IMR-90 (cell line): ENCODE measurements at regions not wholly inside any gene's neighbourhood (a gene's known extent, or its start where the extent isn't known, plus 50 kb on each side); places are given as distances from the start of the nearest gene placed in this dataset.

Source experiments
- ATAC-seq: fragments of 200-7000 bp; cut with Tn5 transposase; 2 replicates; pipeline ENCODE4 v1.9.1; 2020; ENCODE audit warnings: low read depth, mild to moderate bottlenecking, moderate library complexity
- BruUV-seq: library from RNA; stranded (reverse); fragments of 400-500 nt; replicated peaks from 2 replicates; lab custom pipeline; 2021; lab: Mats Ljungman, UMichigan
- CTCF ChIA-PET: fragments of 300-600 bp; formaldehyde crosslinking; extraction: SDS; loops from one replicate; lab custom pipeline; 2021; ENCODE audit warnings: antibody characterized with exemption; lab: Yijun Ruan, JAX
- POLR2A ChIA-PET: fragments of 300-600 bp; sonication (Branson Sonifier 250); formaldehyde crosslinking; loops from one replicate; lab custom pipeline; 2022; ENCODE audit warnings: antibody characterized with exemption; ENCODE audit not compliant: unreplicated experiment; lab: Charles Lee
- DNase-seq: peaks from one replicate; pipeline ENCODE4 v3.0.0; 2013
- H2AFZ ChIP-seq: replicated peaks from 2 replicates; pipeline ENCODE3; 2013; ENCODE audit warnings: low read length, mild to moderate bottlenecking; ENCODE audit not compliant: poor library complexity
- H2AK5ac ChIP-seq: 2 replicates; pipeline ENCODE4 v1.6.1; 2013; ENCODE audit warnings: low read depth, low read length, inconsistent platforms
- H2AK9ac ChIP-seq: replicated peaks from 2 replicates; pipeline ENCODE3; 2013; ENCODE audit warnings: mild to moderate bottlenecking, low read depth, low read length, moderate library complexity; ENCODE audit not compliant: poor library complexity
- H2BK120ac ChIP-seq: 2 replicates; pipeline ENCODE4 v1.6.1; 2013; ENCODE audit warnings: low read depth, low read length, inconsistent platforms
- H2BK15ac ChIP-seq: 3 replicates; pipeline ENCODE4 v1.6.1; 2013; ENCODE audit warnings: low read depth, low read length, inconsistent platforms
- H2BK20ac ChIP-seq: 2 replicates; pipeline ENCODE4 v1.6.1; 2013; ENCODE audit warnings: low read depth, mild to moderate bottlenecking, inconsistent platforms, low read length, moderate library complexity
- H2BK5ac ChIP-seq: 2 replicates; pipeline ENCODE4 v1.6.1; 2013; ENCODE audit warnings: mild to moderate bottlenecking, low read depth, low read length, inconsistent platforms; ENCODE audit not compliant: poor library complexity, severe bottlenecking
- H3K14ac ChIP-seq: replicated peaks from 2 replicates; pipeline ENCODE4 v1.6.1; 2013; ENCODE audit warnings: low read depth, low read length, inconsistent platforms
- H3K18ac ChIP-seq: 2 replicates; pipeline ENCODE4 v1.6.1; 2013; ENCODE audit warnings: low read depth, low read length, control low read depth
- H3K23ac ChIP-seq: 2 replicates; pipeline ENCODE4 v1.6.1; 2013; ENCODE audit warnings: low read depth, low read length, inconsistent platforms
- H3K27ac ChIP-seq: 2 replicates; pipeline ENCODE4 v1.5.1; 2013; ENCODE audit warnings: mild to moderate bottlenecking, control low read depth, low read length; ENCODE audit not compliant: insufficient read depth
- H3K27me3 ChIP-seq: 2 replicates; pipeline ENCODE4 v1.6.1; 2013; ENCODE audit warnings: low read length; ENCODE audit not compliant: control insufficient read depth, insufficient read depth
- H3K36me3 ChIP-seq: 2 replicates; pipeline ENCODE4 v1.6.1; 2013; ENCODE audit warnings: low read length, mixed read lengths; ENCODE audit not compliant: control insufficient read depth, insufficient read depth
- H3K4ac ChIP-seq: 2 replicates; pipeline ENCODE4 v1.6.1; 2013; ENCODE audit warnings: low read depth, low read length, inconsistent platforms
- H3K4me1 ChIP-seq: 2 replicates; pipeline ENCODE4 v1.6.1; 2013; ENCODE audit warnings: low read length, mixed read lengths; ENCODE audit not compliant: control insufficient read depth, insufficient read depth
- H3K4me2 ChIP-seq: 2 replicates; pipeline ENCODE4 v1.6.1; 2013; ENCODE audit warnings: low read depth, mild to moderate bottlenecking, control low read depth, low read length, moderate library complexity
- H3K4me3 ChIP-seq: 2 replicates; pipeline ENCODE4 v1.5.1; 2013; ENCODE audit warnings: low read depth, mild to moderate bottlenecking, control low read depth, low read length, moderate library complexity; ENCODE audit not compliant: insufficient read depth
- H3K56ac ChIP-seq: 2 replicates; pipeline ENCODE4 v1.6.1; 2013; ENCODE audit warnings: low read length, inconsistent platforms; ENCODE audit not compliant: insufficient read depth; ENCODE audit errors: extremely low read depth
- H3K79me1 ChIP-seq, 2 experiments: 2 replicates each; pipeline ENCODE4 v1.6.1; 2013; ENCODE audit warnings: low read length in 2 of 2, inconsistent platforms in 1 of 2, low read depth in 1 of 2
- H3K9ac ChIP-seq: 2 replicates; pipeline ENCODE4 v1.6.1; 2013; ENCODE audit warnings: low read depth, low read length, control low read depth
- H3K9me1 ChIP-seq: 2 replicates; pipeline ENCODE4 v1.6.1; 2013; ENCODE audit warnings: low read length, inconsistent platforms; ENCODE audit not compliant: insufficient read depth
- H3K9me3 ChIP-seq: 2 replicates; pipeline ENCODE4 v1.6.1; 2013; ENCODE audit warnings: low read length; ENCODE audit not compliant: control insufficient read depth, insufficient read depth
- H4K20me1 ChIP-seq: 2 replicates; pipeline ENCODE4 v1.6.1; 2013; ENCODE audit warnings: low read length, inconsistent platforms; ENCODE audit not compliant: insufficient read depth
- H4K5ac ChIP-seq: 2 replicates; pipeline ENCODE4 v1.6.1; 2013; ENCODE audit warnings: mild to moderate bottlenecking, low read depth, low read length, control low read depth
- H4K8ac ChIP-seq, 2 experiments: 2 replicates each; pipeline ENCODE4 v1.6.1; 2013; ENCODE audit warnings: low read depth in 2 of 2, low read length in 2 of 2, control low read depth in 1 of 2, inconsistent platforms in 1 of 2
- H4K91ac ChIP-seq: 2 replicates; pipeline ENCODE4 v1.6.1; 2013; ENCODE audit warnings: low read depth, low read length, inconsistent platforms; ENCODE audit not compliant: insufficient read depth
- BHLHE40 ChIP-seq: fragments of 150-350 bp; IDR thresholded peaks from 2 replicates; pipeline ENCODE4 v1.6.1; 2016; ENCODE audit warnings: mild to moderate bottlenecking, low read depth, low read length
- CEBPB ChIP-seq: IDR thresholded peaks from 2 replicates; pipeline ENCODE4 v1.6.1; 2012; ENCODE audit warnings: low read depth, low read length, improper control_type of control experiment
- CHD1 ChIP-seq: IDR thresholded peaks from 2 replicates; pipeline ENCODE4 v1.6.1; 2012; ENCODE audit warnings: low read depth, low read length, improper control_type of control experiment
- CTCF ChIP-seq: conservative IDR thresholded peaks from 2 replicates; pipeline ENCODE4 v1.5.1; 2012; ENCODE audit warnings: mild to moderate bottlenecking, low read depth, low read length, improper control_type of control experiment
- FOS ChIP-seq: fragments of 150-350 bp; IDR thresholded peaks from 2 replicates; pipeline ENCODE4 v1.6.1; 2016; ENCODE audit warnings: low read depth, low read length
- MAFK ChIP-seq: IDR thresholded peaks from 2 replicates; pipeline ENCODE4 v1.6.1; 2012; ENCODE audit warnings: low read depth, low read length, improper control_type of control experiment
- MAZ ChIP-seq: IDR thresholded peaks from 2 replicates; pipeline ENCODE4 v1.6.1; 2012; ENCODE audit warnings: low read depth, mild to moderate bottlenecking, low read length, improper control_type of control experiment, moderate library complexity, borderline replicate concordance
- MXI1 ChIP-seq: IDR thresholded peaks from 2 replicates; pipeline ENCODE4 v1.6.1; 2012; ENCODE audit warnings: low read depth, mild to moderate bottlenecking, low read length, moderate library complexity, borderline replicate concordance
- NFE2L2 ChIP-seq: fragments of 150-350 bp; IDR thresholded peaks from 2 replicates; pipeline ENCODE4 v1.6.1; 2016; ENCODE audit warnings: low read depth, mild to moderate bottlenecking, low read length
- RAD21 ChIP-seq: IDR thresholded peaks from 2 replicates; pipeline ENCODE4 v1.6.1; 2012; ENCODE audit warnings: low read length, improper control_type of control experiment
- RCOR1 ChIP-seq: IDR thresholded peaks from 2 replicates; pipeline ENCODE4 v1.6.1; 2012; ENCODE audit warnings: mild to moderate bottlenecking, low read length, improper control_type of control experiment; ENCODE audit not compliant: insufficient replicate concordance
- SMC3 ChIP-seq: fragments of 150-350 bp; IDR thresholded peaks from 2 replicates; pipeline ENCODE4 v1.6.1; 2016; ENCODE audit warnings: low read depth, mild to moderate bottlenecking, antibody characterized with exemption, low read length, moderate library complexity
- USF2 ChIP-seq: fragments of 150-350 bp; IDR thresholded peaks from 2 replicates; pipeline ENCODE4 v1.6.1; 2017; ENCODE audit warnings: mild to moderate bottlenecking, antibody characterized with exemption, low read length, low read depth
- WGBS, 2 experiments: methylation state at CpG; one replicate each; pipeline versions ENCODE4 v1.1.5 to v1.1.7; 2013; ENCODE audit warnings: missing lambda C conversion rate in 2 of 2; ENCODE audit not compliant: insufficient read length in 1 of 2; ENCODE audit errors: extremely low coverage in 2 of 2; 5-methylcytosine and 5-hydroxymethylcytosine counted together
- dilution Hi-C: fragments of 300-500 bp; cut with HindIII; formaldehyde crosslinking; loops from one replicate; pipeline ENCODE4 v1.14.3; 2018; ENCODE audit warnings: low sequenced_read_pairs; ENCODE audit not compliant: unreplicated experiment
- in situ Hi-C: fragments of 300-500 bp; cut with MboI; formaldehyde crosslinking; loops from 3 replicates; pipeline ENCODE4 v1.14.3; 2019; ENCODE audit warnings: low sequenced_read_pairs, inconsistent platforms, mixed read lengths
- intact Hi-C: fragments of 100-400 bp; cut with micrococcal nuclease; formaldehyde crosslinking; loops from 2 replicates; pipeline ENCODE4 v1.10.0; 2022

- Histone ChIP-seq H2AFZ (peak overlapping the region; percentile 36), H3K4me3 (no peak overlapping the region), H4K20me1 (no peaks in the 10 kb centered on the region), H3K79me1 (peaks cover 0 to 3% of the 10 kb centered on the region in 2 experiments; a peak in 1 of 4 replicates), H2BK120ac (peak overlapping the region; percentile 22; the same call in 1 of the 2 replicates), H3K9ac (no peak overlapping the region), H4K5ac (no peak overlapping the region), H4K8ac (no peak overlapping the region), H4K91ac (peak overlapping the region; percentile 23; the same call in 1 of the 2 replicates), H3K4me2 (no peak overlapping the region), H2AK9ac (no peak overlapping the region), H3K9me3 (no peaks in the 10 kb centered on the region), H3K27ac (no peak overlapping the region), H3K23ac (no peak overlapping the region), H3K36me3 (no peaks in the 10 kb centered on the region), H2BK15ac (peak overlapping the region; percentile 63; the same call in 2 of the 3 replicates), H2BK20ac (no peak overlapping the region), H2BK5ac (no peak overlapping the region), H2AK5ac (peak overlapping the region; percentile 52), H3K4me1 (peaks cover 2% of the 10 kb centered on the region; the same call in 1 of the 2 replicates), H3K56ac (no peak overlapping the region), H3K14ac (peak overlapping the region; percentile 48; the same call in 1 of the 2 replicates), H3K27me3 (no peaks in the 10 kb centered on the region), H3K9me1 (peaks cover 3% of the 10 kb centered on the region; the same call in 1 of the 2 replicates), H3K18ac (peak overlapping the region; percentile 51; the same call in 1 of the 2 replicates), H3K4ac (peak overlapping the region; percentile 17; the same call in 1 of the 2 replicates)
- dilution Hi-C loops, result no loop called here
- TF ChIP-seq CEBPB, result no peak
- no peak for TF ChIP-seq MAZ
- no peak for TF ChIP-seq RCOR1
- TF ChIP-seq RAD21, result no peak
- no peak for TF ChIP-seq SMC3
- no peak for TF ChIP-seq USF2
- TF ChIP-seq FOS, result no peak
- TF ChIP-seq BHLHE40, result no peak
- TF ChIP-seq CTCF, result no peak
- TF ChIP-seq NFE2L2, result no peak
- no peak for TF ChIP-seq CHD1
- no peak for TF ChIP-seq MXI1
- no peak for TF ChIP-seq MAFK
- no peak for ATAC-seq
- no TSS peak for BruUV-seq
- WGBS, 2 experiments, result 100% methylated on average over 1 of the region's 1 CpG; no CpG with 5 or more reads in 1 of the 2 experiments
- ChIA-PET POLR2A (no interaction called here), CTCF (no interaction called here)
- intact Hi-C loops, result no loop called here
- no peak for DNase-seq
- in situ Hi-C loops, result no loop called here
Measured at GRCh38 chr3:102095383-102095782, 246.1 kb downstream of the NFKBIZ start.
